Mammary epithelial cell (primary cell): ENCODE measurements at regions not wholly inside any gene's neighbourhood (a gene's known extent, or its start where the extent isn't known, plus 50 kb on each side); places are given as distances from the start of the nearest gene placed in this dataset.

Experiments
- EZH2 ChIP-seq: IDR thresholded peaks from 2 replicates; pipeline ENCODE4 v1.6.1; 2012; ENCODE audit warnings: low read length, inconsistent platforms, borderline replicate concordance
- TF ChIP-seq, protein P1 (sequence below), 2 donors: IDR thresholded peaks in 1 of 2; conservative IDR thresholded peaks in 1 of 2; 2 replicates each; pipeline ENCODE4 v1.5.1; 2011 to 2012; ENCODE audit warnings: inconsistent platforms in 2 of 2, low read length in 2 of 2, mild to moderate bottlenecking in 2 of 2, control low read depth in 1 of 2, low read depth in 1 of 2; ENCODE audit not compliant: insufficient read depth in 1 of 2; ENCODE audit errors: extremely low read depth in 1 of 2

DNA sequence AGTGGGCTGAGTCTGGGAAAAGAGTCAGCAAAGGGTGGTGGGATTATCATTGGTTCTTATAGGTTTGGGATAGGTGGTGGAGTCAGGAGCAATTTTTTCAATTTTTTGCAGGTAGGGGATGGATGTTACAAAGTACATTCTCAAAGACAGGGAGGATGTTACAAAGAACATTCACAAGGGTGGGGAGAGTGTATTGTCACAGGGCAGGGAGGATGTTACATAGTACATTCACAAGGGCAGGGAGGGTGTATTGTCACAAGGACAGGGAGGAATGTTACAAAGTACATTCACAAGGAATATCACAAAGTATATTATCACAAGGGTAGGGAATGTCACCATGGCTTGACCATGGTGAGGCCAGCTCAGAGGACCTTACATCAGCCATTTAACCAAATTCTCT, 58.6 kb upstream of the WDR75 start:
- TF ChIP-seq, protein P1, sequence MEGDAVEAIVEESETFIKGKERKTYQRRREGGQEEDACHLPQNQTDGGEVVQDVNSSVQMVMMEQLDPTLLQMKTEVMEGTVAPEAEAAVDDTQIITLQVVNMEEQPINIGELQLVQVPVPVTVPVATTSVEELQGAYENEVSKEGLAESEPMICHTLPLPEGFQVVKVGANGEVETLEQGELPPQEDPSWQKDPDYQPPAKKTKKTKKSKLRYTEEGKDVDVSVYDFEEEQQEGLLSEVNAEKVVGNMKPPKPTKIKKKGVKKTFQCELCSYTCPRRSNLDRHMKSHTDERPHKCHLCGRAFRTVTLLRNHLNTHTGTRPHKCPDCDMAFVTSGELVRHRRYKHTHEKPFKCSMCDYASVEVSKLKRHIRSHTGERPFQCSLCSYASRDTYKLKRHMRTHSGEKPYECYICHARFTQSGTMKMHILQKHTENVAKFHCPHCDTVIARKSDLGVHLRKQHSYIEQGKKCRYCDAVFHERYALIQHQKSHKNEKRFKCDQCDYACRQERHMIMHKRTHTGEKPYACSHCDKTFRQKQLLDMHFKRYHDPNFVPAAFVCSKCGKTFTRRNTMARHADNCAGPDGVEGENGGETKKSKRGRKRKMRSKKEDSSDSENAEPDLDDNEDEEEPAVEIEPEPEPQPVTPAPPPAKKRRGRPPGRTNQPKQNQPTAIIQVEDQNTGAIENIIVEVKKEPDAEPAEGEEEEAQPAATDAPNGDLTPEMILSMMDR (conservative IDR thresholded peaks at IDR 0.05 in 1 of 2, IDR thresholded peaks at IDR 0.05 in 1 of 2; ENCODE audit: extremely low read depth in 1 of 2, insufficient read depth in 1 of 2, low read depth in 1 of 2, low read length in 2 of 2): no peak
- no peak for TF ChIP-seq EZH2
